CD4-positive, alpha-beta T cell treated with Interleukin-4 for 1 hour (primary cell): ENCODE measurements at regions not wholly inside any gene's neighbourhood (a gene's known extent, or its start where the extent isn't known, plus 50 kb on each side); places are given as distances from the start of the nearest gene placed in this dataset.
"Not testable (repeated sequence)": the region's sequence is repeated elsewhere in the genome, so short reads cannot be mapped to it uniquely, and the experiment has no call there.

ENCODE experiments used
- DNase-seq, 2 donors: peaks; one replicate each; pipeline ENCODE4 v3.0.0-alpha.2; 2020 to 2022

DNA sequence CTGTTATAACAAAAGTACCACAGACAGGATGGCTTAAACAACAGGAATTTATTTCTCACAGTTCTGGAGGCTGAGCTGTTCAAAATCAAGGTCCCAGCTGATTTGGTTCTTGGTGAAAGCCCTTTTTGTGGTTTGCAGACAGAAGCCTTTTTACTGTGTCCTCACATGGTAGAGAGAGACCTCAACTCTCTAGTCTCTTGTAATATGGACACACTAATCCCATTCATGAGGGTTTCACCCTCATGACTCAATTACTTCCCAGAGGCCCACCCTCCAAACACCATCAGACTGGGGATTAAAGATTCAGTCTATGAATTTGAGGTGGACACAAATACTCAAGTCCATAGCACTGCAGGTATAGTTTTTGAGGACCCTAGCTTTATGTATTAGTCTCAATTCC is 97.3 kb upstream of the WIPF3 start:
- not testable (repeated sequence) for DNase-seq

GRCh38 chr7:29723127-29723526 is 83.2 kb upstream of the WIPF3 start:
- DNase-seq: not testable (repeated sequence)

GRCh38 chr7:29723599-29723998 is 82.7 kb upstream of the WIPF3 start:
- no peak for DNase-seq

- not testable (repeated sequence) for DNase-seq
Measured at GRCh38 chr7:29729534-29730165, 76.7 kb upstream of the WIPF3 start.

- no peak for DNase-seq
Measured at GRCh38 chr7:29734246-29734731, 72.0 kb upstream of the WIPF3 start.

DNA sequence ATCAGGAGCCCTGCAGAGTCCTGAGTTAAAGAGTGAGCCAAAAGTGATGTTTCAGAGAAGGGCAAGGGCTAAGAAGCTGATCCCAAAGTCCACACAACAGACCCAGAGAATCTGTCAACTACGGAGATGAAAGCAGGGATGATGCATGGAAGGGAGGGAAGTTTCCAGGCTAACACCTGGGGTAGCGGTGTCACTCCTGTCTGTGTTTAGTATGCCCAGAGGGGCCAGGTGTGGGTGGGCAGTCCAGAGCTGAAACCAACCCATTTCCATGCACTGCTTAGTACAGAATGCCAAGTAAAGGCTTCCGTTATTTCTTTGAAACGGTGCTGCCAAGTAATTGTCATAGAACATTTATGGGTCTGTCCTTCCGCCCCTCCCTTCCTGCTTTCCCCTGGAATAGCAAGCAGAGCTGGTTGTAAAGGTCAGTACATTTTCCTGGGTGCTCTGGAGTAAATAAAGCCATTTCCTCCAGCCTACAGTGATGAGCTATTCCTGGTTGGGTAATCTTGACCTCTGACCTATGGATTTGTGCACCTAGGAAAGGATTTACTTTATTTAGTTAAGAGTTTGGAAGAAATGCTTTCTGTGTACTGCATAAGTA is 58.6 kb upstream of the WIPF3 start:
- not testable (repeated sequence) for DNase-seq

GRCh38 chr7:29748286-29749099 is 57.8 kb upstream of the WIPF3 start:
- DNase-seq: peak in 1 of 2 donors; percentile 6

DNA sequence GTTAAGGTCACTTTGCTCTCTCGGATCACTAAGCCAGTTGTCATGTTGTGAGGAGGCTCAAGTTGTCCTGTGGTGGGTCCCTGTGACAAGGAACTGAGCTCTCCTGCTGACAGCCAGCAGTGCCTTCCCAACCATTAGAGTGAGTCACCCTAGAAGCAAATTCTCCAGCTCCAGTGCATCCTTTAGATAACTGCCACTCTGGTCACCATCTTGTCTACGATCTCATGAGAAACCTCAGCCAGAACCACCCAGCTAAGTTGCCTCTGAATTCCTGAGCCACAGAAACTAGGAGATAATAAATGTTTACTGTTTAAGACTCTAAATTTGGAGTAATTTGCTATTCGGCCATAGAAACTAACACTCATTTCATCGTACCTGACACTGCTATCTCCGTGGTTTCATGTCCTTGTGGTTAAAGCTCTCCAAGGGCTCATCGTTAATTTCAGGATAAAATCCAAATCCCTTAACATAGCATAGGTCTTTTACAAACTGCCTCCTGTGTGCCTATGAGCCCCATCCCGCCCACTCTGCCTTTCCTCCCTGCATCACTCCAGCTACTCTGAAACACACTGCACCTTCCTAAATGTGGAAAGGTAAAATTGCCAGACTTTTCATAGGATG is 56.5 kb upstream of the WIPF3 start:
- DNase-seq: no peak

GRCh38 chr7:29750373-29750940 is 55.9 kb upstream of the WIPF3 start:
- DNase-seq: not testable (repeated sequence)

DNA sequence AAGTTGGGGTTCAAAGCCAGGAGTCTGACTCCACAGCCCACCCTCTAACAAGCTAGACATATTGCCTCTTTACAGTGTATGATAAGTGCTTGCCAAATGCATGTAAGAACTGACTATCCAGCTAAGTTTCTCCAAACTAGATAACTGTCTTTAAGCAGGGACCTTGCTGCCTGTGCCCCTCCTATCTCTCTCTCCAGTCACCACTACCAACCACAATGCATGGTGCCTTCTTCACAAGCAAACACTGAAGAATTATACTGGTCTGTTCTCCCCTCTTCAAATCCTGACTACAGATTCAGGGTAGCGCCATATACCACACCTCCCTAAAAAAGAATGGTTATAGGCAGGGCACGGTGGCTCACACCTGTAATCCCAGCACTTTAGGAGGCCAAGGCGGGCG is 55.3 kb upstream of the WIPF3 start:
- DNase-seq: not testable (repeated sequence)

DNA sequence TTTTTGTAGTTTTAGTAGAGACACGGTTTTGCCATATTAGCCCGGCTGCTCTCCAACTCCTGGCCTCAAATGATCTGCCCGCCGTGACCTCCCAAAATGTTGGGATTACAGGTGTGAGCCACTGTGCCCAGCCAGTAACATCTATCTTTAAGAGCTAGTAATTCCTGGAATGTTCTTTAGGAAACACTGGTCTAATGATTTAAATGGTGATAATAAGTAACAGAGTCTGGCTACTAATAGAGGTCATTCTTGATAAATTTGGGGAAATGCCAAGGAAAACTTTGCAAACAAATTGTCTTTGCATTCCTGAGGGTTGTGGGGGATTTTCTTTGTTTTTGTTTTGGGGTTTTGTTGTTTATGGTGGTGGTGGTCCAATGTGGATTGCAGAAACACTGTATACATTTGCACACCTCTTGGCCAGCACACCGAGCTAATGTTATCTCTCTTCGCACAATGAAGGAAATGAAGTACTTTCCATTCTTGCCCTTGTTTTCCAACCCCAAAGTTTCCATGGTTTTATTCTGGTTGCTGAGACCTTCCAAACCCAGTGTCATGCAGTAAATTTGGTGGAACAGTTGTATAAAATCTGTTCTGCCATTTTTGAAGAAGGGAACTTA is 51.3 kb upstream of the WIPF3 start:
- DNase-seq: no peak
